AG20443 (cell line): ENCODE measurements at regions not wholly inside any gene's neighbourhood (a gene's known extent, or its start where the extent isn't known, plus 50 kb on each side); places are given as distances from the start of the nearest gene placed in this dataset.
"Not testable (repeated sequence)": the region's sequence is repeated elsewhere in the genome, so short reads cannot be mapped to it uniquely, and the experiment has no call there.

Source experiments
- DNase-seq: peaks from one replicate; pipeline ENCODE4 v3.0.0; 2012; ENCODE audit warnings: low spot score, mixed read lengths

DNA sequence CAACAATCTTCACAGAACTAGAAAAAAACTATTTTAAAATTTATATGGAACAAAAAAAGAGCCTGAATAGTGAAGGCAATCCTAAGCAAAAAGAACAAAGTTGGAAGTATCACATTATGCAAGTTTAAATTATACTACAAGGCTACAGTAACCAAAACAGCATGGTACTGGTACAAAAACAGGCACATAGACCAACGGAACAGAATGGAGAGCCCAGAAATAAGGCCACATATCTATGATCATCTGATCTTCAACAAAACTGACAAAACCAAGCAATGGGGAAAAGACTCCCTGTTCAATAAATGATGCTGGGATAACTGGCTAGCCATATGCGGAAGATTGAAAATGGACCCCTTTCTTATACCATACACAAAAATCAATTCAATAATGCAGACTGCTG lies 74.4 kb upstream of the RTN4 start:
- DNase-seq = not testable (repeated sequence)

DNA sequence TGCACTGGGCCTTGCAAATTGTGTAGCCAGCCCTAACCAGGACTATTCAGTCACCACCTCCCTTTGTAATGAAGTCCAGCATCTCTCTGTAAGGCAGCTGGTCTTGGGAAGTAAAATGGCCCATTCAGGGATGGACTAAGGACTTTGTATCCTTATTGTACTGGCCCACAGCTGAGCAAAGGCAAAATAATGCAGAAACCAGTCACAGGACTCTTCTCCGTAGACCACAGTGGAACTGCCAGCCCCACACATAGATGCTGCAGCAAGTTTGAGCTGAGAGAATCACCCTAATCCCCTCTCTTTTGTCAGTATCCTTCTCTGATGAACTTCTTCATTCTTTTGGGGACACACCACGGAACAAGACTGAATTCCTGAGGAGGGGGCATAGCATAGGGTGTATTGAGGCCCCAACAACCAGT lies 73.6 kb upstream of the RTN4 start:
- no peak for DNase-seq

DNA sequence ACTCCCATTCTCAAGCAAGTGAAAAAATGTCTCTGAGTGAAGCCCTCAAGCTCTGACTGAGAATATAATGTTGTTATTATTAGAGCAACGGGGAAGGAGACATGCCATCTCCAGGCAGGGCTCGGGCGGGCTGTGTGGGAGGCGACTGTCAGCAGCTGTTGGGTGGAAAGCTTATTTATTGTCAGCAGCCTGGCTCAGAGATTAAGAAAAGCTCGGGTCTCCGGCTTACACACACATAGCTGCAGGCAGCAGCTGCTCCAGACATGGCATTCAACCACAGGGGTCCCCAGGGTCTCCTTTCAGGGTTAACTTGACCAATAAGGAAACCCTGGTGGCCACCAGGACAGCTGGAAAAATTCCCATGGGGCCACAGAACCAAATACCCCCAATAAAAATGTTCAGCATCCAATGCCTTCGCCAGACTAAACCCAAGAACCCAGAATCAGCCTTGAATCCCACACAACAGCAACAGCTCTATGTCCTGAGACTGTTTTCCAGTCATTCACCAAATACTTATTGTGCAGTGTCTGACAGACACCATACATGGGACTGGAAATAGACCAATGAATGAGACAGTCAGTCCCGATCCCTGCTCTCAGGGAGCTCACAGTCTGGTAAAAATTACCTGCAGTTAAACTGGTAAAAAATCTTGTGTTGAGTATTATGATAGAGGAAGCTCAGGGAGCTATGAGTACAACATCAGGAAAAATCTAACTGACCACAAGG lies 70.5 kb upstream of the RTN4 start:
- peak; percentile 72 for DNase-seq

DNA sequence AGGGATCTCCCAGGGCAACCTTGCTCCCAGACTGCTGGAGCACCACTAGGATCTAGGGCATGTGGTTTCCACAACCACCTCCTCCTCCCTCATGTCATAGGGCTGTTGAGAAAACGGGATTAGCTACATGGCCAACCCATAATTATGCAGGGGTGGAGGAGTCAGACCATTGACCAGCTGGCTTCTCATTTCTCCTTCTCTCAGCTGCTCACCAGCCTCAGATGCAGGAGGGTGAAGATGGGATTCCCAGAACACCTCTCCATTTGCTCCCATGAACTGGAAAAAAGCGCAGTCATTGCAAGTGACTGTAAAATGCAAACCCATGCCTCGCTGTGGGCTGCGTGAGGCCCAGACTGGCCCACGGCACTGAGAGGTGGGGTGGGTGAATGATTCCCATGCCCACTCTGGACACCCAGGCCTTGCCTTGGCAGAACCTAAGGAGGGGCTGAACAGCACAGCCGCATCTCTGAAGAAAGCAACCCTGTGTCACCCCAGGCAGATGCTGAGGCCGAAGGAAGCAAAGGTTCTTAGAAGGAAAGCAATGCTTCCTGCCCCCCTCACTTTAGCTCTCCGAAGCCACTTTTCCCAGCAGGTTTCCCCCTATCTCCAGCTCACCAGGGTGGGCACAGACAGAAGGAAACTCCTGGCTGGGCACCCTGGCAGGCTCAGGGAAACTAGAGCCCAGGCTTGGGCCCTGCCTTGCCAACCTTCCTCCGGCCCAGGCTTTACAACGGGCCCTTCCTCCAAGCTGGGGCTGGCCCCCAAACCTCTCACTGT lies 69.6 kb upstream of the RTN4 start:
- peak; percentile 50 for DNase-seq

DNA sequence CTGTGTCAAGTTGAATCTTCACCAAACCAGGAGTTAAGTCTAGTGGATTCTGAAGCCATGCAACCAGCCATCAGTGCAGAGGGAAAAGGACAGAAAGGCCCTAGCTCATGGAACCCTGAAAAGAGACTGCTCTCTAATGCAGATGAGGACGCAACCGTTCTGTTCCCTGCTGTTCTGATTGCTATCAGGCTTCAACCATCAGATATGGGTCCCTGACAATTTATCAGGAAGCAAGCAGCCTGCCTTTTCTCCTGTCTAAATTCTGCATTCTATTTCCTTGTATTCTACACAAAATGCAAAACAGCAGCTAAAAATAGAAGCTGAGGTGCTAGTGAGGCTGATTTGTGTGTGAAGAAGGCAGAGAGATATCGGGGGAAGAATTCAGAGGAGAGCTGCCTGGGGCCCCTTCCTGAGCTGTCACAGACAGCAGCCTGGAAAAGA lies 68.4 kb upstream of the RTN4 start:
- no peak for DNase-seq

DNA sequence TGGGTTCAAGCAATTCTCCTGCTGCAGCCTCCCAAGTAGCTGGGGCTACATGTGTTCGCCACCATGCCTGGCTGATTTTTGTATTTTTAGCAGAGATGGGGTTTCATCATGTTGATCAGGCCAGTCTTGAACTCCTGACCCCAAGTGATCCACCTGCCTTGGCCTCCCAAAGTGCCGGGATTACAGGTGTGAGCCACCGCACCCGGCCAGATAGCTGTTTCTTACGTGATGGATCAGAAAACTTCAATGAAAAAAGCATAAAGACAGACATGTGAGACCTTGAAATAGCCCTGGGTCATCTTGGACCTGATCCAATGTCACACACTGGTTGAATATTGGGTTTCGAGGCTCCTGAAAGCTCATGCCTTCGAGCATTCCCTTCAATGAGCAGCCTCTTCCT lies 66.7 kb upstream of the RTN4 start:
- no peak for DNase-seq

DNA sequence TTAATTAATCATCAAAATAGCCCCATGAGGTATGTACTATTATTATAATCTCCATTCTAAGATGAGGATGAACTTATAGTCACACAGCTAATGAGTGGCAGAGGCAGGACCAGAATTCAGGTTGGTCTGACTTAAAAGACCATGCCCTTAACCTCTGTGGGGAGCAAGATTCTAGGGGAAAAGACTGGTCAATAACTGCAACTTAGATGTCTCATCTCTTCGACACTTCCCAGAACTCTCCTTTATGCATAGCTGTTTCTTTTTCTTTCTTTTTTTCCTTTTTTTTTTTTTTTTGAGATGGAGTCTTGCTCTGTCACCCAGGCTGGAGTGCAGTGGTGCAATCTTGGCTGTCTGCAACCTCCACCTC lies 66.3 kb upstream of the RTN4 start:
- DNase-seq = no peak

DNA sequence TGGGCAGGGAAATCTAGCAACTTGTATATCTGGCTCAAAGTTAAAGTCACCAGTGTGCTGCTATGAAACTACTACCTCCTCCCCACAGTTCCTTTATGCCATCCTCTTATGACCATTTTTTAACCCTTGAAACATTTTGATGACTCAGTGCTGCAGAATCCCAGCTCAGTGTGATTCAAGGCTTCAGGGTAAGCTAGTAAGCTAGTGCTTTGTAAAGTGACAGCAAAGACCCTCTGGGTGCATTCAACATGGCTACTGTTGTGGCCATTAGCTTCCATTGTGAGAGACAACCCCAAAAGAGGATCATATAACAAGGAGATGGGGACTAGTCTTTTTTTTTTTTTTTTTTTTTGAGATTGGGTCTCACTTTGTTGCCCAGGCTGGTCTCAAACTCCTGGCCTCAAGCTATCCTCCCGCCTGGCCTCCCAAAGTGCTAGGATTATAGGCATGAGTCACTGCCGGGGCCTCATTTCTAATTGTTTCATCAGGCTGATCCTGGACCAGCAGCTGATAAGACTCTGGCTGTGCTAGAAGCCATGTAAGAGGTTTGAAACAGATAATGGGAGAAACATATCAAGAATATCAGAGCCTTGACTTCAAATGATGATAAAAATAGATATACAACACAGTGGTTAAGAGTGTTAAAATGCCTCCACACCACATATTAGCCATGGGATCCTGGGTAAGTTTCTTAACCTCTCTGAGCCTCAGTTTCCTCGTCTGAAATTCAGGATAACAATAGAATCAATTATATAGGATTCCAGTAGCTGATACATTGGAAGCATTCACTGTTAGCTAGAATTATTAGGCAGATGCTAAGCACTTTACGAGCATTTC lies 65.7 kb upstream of the RTN4 start:
- DNase-seq = no peak

DNA sequence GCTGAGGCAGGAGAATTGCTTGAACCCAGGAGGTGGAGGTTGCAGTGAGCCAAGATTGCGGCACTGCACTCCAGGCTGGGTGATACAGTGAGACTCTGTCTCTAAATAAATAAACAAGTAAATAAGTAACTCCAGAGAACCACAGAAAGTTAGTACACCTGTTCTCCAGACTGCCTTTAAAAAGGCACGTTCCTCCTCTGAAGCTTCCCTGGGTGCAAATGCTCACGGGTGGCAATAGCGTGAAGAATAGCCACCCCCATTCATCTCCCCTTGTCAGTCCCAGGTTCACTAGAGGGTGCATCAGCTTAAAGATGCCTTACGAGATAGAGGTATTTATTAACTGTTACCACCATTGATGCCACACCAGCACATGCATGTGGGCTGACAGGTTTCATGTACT lies 64.3 kb upstream of the RTN4 start:
- DNase-seq = no peak

DNA sequence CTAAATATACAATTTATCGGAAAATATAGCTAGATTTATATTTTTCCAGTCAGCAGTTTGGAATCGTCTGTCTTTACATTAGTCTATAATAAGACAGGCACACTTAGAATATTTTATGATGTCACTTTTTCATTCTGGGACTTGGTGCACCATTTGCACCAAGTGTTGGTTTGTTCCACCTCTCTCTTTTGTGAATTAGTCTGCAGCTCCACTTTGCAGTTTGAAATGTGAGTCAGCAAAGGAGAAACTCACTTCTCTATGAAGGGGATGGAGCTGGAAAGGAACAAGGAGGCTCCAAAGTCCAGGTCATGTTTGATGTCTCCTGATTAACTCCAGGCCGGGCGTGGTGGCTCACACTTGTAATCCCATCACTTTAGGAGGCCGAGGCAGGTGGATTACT lies 63.8 kb upstream of the RTN4 start:
- DNase-seq = no peak

DNA sequence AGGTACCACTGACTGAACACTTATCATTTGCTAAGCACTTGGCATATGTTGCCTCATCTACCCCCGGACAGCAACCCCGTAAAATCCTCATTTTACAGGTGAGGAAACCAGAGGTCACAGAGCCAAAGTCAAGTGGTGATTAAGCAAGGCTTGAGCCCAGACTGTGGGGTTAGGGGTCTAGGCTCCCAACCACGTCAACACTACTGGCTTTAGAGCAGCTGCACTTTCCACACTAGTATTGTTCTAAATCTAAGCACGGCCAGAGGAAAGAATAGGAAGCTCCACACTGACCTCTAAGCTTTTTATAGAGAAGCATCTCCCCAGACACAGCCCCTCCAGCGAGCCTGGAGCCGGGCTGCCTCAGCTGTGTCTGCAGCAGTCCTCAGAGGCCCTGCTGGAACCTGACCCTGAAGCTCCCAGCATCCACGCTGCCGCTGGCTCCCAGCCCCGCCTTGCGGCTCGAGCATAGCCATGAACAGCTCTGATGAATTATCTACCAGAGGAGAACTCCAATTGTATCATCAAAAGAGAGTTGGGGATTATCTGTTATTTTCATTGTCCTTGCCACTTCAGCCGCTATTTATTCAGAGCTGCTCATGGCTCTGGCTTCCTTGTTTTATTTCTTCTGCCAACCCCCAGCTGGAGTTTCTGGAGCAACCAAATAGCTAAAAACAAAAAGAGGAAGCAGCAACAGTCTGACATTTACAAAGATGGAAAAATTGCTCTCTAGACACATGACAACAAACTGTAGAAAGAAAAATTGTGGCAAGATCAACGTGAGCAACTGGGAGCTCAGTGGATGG lies 62.2 kb upstream of the RTN4 start:
- peak; percentile 72 for DNase-seq

DNA sequence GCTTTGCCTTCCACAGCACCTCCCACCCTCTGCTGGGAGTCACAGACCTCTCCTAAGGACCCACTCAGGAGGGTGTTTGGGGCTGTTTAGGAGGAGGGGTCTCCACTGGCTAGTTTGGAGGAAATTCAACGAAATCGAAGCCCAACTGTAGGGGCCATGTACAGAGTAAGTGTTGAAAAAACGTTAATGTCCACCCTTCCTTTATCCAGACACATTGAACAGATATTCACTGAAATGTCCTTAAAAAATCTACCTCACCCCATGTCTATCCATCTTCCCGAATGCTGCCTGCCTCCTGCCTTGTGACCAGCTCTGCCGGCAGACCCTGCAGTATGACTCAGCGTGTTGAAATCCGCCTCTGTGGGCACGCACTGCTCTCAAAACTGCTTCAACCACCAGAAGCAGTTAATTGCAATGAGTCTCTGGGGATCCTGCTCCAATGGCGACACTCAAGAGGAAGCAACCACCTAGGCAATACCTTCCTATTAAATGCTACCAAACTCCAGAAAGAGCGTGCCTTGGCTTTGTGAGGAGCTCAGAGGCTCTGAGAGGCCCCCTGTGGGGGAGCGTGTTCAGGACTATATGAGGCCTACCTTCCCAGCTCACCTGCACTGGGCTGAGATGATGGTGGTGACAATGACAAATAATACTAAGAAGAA lies 61.4 kb upstream of the RTN4 start:
- peak; percentile 84 for DNase-seq

DNA sequence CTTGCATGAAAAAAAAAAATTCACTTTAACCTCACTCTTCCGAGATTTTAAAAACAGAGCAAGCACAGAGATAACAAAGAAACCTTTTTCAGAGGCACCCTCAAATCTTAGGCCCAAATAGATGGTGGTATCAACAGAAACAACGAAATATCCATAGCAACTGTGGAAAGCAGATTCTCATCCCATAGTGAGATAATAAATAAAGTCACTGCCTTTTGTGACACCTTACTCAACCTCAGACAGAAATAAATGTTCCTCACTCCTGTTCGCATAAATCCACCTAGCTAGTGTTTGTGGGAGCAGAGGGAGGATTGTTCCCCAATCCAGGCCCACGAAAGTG lies 60.9 kb upstream of the RTN4 start:
- no peak for DNase-seq

DNA sequence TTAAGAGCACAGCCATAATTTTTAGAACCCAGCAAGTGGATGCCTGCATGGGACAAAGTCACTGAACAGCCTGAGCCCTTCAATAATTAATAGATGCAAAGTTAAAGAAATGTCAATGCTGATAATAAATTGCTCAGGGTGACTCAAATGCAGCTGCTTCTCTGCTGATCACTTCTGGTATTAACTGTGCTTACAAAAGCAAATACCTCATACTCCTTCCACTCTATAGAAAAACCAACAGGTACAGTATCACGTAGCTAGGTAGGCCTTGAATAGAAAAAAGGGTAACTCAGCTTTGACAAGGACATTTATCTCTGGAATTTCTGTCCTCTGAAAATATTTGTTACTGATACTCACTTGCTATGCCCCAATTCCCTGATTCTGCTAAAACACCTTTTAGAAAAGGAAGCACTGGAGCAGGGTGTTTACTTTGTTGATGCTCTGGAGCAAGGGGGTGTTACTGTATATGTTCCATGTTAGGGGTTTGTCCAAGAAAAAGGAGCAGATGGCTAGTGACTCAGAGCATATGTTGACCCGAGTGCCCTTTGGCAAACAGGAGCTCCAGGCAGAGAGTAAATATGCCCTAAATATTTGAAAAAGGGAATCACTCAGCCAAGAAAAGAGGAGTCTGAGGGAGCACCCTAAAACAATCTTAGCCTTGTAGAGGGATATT lies 59.1 kb upstream of the RTN4 start:
- DNase-seq = no peak

DNA sequence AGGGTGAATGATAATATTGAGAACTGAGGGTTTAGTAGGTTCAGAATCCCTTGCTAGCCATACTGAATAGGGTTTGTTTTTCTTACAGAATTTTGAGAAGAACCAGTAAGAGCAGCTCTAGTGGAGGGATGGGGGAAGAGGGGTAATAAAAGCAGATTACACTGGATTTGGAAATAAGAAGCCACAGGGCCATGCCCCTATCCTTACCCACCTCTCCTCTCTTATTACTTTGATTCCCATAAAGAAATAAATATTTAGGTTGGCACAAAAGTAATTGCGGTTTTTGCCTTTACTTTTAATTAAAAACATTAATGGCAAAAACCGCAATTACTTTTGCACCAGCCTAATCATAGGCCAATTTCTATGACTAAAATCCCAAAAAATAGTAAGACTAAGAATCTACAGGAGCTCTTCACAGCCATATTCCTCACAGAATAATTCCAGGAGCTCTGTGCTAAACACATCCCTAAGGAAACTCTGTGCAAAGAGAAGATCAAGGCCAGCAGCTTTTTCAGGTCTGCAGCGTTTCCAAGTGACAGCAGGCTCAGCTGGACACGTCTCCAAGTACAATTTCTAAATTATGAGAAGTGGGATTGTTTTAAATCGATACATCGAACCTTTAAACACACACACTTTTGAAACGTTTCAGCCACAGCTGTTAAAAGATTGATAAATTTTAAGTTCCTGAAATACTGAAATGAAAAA lies 58.4 kb upstream of the RTN4 start:
- DNase-seq = no peak

DNA sequence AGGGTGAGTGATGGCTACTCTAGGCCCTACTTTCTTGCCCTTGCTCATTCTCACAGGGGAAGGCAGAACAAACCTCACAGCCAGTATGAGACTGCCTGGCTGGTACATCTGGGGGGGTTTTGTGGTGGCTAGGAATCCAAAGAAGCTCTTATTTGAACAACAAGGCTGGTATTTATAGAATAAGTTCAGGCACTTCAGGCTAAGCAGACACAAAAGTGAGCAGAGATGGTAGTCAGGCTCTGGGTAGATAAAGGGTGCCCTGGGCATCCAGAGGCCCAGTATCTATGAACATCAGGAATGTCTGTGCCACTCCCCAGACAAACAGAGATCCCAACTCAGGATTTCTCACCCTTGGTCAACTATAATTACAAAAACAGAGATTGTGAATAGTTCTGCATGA lies 57.2 kb upstream of the RTN4 start:
- DNase-seq = no peak

DNA sequence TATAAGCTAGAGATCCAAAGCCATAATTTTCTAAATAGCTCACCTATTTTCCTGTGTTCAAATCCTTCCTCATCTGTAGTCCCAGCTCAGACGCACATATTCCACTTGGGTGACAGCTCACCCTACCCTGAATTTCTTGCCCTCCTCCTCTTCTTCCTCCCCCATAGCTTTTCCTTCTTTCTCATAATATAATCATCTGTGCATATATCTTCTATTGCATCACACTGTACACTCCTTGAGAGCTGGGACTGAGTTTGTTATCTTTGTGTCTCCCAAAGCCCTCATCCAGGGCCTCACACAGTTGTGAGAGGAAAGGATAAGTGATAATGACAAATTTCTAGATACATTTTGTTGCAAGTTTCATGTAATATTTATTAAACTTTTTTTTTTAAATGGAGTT lies 55.9 kb upstream of the RTN4 start:
- DNase-seq = no peak

DNA sequence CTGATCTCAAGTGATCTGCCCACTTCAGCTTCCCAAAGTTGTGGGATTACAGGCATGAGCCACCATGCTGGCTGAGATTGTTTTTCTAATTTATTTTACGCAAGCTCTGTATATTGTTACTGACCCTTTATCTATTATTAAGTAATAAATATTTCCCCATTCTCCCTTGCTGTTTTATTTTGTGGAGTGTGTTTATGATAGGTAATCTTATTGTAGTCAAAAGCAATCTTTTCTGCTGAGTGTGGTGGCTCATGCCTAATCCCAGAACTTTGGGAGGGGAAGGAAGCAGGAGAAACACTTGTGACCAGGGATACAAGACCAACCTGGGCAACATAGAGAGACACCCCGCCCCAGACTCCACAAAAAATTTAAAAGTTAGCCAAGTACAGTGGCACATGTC lies 55.2 kb upstream of the RTN4 start:
- no peak for DNase-seq

DNA sequence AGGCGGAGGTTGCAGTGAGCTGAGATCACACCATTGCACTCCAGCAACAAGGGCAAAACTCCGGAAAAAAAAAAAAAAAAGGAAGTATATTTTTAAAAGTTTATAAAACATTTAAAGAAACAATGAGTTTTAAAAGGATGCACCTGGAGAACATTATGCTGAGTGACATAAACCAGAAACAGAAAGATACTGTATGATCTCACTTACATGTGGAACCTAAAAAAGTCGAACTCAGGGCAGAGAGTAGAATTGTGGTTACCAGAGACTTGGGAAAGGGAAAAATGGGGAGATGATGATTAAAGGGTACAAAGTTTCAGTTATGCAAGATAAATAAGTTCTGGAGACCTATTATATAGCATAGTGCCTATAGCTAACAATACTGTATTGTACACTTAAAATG lies 52.8 kb upstream of the RTN4 start:
- DNase-seq = no peak

DNA sequence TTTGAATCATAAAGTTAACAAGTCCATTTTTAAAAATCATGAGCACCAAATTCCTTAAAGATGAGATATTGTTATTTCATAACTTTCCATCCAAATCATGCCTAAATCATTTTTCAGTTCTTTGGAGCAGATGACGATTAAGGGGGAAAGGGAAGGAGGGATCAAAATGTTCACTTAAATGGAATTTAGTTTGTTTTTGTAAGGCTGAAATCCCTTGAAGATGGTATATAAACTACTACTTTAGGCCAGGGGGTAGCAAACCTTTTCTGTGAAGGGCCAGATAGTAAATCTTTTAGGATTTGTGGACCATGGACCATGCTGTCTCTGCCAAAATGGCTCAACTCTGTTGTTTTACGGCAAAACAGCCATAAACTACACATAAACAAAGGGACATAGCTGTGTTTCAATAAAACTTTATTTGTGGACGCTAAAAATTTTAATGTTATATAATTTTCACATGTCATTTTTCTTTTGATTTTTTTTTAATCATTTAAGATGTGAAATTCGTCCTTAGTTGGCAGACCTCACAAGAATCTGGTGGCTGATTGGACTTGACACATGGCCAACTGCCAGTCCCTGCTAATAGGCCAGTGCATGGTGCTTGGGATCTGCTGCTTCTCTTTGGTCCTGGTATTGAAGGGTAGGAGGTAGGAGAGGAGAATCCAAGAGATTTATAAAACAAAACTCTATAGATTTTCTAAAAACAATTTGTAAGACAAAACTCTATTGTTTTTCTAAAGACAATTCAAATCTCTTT lies 52.0 kb upstream of the RTN4 start:
- DNase-seq = peak; percentile 35
